HG02623 (cell line): ENCODE measurements at regions not wholly inside any gene's neighbourhood (a gene's known extent, or its start where the extent isn't known, plus 50 kb on each side); places are given as distances from the start of the nearest gene placed in this dataset.
"Not testable (repeated sequence)": the region's sequence is repeated elsewhere in the genome, so short reads cannot be mapped to it uniquely, and the experiment has no call there.

Source experiments
- ATAC-seq: cut with Tn5 transposase; IDR thresholded peaks from one replicate; pipeline ENCODE4 v1.9.1; 2021; ENCODE audit warnings: moderate library complexity; ENCODE audit not compliant: unreplicated experiment

DNA sequence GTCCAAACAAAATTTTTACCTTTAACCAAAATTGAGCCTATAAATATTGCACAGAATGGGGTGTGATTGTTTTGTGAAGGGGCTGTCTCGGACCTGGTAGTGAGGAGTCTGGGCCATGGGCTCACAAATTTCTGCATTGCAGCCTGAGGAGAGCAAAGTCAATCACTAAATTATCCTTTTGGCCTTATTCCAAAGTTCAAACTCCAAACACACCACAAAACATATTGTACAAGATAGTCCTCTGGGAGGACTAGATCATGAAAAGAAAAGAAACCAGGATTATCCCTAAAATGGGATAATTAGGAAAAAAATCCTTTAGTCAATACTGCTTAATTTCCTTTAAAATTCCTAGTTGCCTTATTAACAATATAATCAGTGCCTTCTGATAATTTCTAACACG is 115.5 kb downstream of the BUB3 start:
- no peak for ATAC-seq

DNA sequence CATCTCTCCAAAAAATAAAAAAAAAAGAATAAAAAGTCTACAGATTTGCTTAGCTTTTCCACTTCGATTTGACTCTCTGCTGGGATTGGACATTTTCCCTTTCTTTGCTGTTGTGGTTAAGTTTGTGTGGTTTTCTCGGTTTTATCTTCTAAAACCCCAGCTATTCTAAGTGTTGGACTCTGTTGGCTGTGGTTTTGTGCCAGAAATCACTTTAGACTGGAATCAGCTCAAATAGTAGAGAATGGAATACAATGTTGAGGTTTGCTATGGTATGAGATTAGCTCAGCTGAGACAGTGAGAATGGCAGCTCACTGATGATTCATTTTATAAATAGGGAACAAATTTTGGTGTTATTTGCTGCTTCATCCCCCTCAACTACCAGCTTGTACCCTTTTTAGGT is 116.0 kb downstream of the BUB3 start:
- ATAC-seq: no peak

DNA sequence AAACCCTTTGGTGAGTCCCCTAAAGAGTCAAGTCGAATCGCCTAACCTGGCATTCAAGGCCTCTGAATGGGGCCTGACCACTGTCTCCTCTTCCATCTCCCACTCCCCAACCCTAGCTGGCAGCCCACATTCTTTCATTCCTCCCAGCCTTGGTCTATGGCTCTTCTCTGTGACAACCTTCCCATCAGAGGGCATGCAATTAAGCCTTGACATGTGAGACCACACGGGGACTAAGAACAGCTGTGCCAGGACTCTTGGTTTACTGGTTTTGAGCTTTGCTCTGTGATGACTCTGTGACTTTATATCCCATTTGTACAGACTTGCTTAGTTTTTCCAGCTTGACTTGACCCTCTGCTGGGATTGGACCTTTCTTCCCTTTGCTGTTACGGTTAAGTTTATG is 116.6 kb downstream of the BUB3 start:
- ATAC-seq: no peak

DNA sequence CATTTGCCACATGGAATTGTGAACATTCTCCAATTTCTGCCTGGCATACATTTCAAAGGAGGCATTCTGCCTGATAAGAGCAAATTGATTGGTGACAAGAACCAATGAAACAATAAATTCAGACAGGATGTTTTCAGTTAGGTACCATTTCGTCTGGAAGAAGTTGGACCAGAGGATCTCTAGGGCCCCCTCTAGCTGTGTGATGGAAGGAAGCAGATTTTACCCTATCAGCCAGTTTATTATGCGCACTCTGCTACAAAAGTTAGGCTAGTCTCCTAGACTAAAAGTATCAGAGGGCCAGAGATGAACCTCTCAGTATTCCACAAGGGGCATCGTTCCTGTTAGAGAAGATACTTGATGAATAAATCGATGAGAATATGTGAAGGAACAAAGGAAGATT is 118.0 kb downstream of the BUB3 start:
- ATAC-seq: no peak

DNA sequence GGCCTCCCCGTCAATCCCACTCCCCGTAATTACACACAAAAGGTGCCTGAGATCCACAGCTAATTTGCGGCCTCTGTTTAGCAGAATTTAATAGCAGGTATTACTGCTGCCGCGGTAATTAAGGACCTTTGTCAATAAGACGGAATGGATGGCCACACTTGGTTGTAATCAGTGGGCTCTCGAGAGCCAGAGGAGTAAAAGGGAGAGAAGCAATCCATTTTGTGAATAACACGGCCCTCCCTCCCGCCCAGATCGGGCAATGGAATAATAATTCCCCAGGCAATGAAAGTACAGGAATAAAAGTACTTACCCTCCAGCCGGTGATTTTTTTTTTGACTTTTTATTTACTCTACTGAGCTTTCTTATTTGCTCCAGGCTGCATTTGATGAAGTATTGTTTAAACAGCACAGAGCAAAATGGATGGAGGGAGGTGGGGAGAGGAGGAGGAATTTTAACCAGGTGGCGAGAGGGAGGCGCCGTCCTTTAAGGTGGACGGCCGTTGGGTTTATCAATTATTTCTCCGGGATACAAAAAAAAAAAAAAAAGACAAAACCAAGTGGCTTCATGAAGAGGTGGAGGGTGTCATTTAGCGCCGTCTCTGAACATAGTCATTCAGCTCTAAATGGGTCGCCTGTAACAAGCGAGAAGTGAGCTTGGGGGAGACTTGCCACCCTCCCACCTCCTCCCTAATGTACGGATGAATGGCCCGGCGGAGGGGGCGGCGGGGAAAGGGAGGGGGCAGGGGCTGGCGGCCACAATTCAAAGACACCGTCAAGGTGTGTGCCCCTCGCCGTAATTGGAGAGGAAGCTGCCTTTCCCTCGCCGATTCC is 120.3 kb downstream of the BUB3 start:
- ATAC-seq: no peak

DNA sequence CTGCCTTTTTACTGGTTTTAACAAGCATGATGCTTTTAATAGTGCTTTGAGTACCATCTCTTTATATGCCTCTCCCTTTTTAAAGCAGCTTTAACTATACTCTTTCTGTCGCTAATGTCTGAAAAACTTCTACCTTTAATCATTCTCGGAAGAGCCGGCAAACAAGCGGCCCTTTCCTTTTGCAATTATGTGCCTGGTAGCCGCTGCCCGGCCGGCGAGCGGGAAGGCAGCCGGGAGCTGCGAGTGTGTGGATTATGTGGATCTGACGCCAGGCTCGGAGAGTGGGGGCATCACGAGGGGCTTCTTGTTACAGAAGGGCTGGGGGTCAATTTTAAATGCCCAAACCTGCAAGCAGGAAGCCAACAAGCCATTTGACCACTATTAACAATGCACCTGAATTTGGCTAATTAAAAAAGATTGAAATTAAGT is 120.9 kb downstream of the BUB3 start:
- ATAC-seq: no peak

DNA sequence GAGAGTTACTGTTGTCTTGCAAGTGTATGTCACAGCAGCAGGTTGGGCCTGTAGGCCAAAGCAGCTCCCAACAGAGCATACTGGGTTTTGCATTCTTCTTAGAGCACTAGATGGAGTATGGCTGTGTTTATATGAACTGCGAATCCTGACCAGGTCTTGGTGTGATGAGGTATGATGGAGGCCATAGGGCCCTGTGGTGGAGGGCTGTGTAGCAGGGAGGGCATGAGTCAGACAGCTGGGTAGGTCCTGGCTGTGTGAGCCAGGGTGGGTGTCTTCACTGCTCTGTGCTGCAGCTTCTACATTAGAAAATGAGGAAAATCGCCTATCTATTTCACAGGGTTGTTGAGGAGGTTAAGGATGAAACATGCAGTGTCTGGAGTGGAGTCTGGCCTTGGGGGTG is 124.2 kb downstream of the BUB3 start:
- ATAC-seq: no peak

DNA sequence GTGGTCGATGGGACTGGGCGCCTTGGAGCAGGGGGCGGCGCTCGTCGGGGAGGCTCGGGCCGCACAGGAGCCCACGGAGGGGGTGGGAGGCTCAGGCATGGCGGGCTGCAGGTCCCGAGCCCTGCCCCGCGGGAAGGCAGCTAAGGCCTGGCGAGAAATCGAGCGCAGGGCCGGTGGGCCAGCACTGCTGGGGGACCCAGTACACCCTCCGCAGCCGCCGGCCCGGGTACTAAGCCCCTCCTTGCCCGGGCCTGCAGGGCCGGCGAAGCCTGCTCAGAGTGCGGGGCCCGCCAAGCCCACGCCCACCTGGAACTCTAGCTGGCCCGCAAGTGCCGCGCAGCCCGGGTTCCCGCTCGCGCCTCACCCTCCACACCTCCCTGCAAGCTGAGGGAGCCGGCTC is 129.2 kb downstream of the BUB3 start:
- ATAC-seq: not testable (repeated sequence)

DNA sequence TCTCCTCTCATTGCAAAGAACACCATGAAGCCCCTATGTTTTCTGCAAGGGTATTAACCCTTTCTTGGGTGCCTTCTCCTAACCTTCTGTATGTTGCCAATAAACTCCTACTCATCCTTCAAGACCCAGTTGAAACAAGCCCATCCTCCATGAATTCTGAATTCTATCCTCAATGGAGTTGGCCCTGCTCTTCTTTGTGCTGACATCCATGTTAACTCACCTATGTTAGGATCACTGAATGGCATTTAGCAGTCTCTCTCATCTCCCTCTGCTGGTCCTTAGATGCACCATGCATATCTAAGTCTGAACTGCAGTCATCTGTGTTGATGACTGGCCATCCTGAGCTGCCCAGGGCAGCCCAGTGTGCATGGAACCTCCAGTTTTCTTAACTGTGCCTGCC is 129.8 kb downstream of the BUB3 start:
- ATAC-seq: no peak

DNA sequence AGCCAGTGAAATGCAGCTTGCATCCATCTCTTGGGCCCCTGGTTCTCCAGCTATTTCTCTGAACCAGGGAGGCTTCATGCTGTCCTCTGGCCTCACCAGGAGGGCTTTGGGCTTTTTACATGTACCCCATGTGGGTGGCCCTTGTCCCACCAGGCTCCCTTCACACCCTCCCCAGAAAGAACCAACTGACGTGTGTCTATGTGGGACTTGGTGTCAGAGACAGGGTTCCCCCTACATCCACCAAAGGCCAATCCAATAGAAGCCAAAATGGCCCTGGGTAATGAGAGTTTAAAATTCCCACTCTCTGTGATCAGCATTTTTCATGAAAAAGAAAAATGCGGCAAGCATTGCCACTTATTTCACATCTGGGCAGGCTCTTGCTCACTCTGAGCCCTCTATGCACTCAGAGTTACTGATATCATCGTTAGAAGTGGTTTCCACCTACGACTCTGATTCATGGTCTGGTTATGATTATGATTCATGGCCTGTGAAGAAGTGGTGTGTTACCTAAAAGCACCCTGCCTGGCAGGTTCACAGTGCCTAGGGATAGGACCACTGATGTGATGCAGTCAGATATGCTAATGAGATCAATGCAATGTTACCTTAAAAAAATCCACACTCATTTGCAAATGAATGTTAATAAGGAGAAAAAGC is 133.5 kb downstream of the BUB3 start:
- no peak for ATAC-seq

DNA sequence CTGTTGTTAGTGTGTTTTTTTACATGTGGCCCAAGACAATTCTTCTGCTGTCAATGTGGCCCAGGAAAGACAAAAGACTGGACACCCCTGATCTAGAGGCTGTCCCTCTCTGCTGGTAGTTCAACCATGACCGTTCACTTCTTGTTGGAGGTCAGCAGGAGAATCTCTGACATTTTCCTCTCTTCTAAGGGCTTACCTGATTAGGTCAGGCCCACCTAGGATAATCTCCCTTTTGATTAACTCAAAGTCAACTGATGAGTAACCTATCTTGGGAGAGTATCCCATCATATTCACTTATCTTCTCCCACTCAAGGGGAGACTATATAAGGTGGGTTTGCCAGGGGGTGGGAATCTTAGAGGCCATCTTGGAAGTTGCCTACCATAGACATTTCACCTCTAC is 135.2 kb downstream of the BUB3 start:
- no peak for ATAC-seq

DNA sequence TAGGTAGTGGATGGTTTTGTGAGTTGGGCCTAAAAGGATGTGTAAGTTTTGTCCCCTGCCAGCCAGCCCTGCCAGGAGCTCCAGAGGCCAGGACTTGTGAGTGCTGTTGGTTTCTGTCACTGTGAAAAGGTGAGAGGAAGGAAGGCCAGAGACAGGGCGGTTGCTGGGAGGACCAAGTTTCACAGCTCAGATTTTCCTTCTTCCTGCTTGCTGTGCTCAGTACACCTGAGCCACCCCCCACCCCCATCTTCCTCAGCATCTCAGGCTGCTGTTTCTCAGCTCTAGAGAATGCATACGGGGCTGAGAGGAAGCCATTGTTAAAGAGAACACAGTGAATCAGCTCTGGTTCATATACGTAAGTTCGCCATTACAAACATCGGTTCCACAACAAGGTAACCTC is 139.9 kb downstream of the BUB3 start:
- ATAC-seq: no peak

DNA sequence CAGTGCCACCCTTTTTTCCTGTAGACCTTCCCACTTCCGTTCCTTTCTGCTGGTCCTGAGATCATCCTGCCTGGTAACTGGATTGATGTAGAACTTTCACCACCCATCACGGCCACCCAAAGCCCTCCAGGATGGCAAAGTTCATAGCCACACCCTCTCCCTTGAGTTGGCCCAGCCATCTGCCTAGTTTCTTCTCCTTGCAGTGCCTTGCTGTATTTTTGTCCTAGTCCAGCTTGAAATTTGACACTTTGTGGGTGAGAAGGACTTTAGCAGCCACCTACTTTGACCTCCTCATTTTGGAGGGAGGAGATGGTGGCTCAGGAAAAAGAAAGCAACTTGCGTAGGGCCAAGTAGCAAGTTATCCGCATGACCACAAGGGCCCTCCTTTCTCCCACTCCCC is 140.7 kb downstream of the BUB3 start:
- no peak for ATAC-seq

DNA sequence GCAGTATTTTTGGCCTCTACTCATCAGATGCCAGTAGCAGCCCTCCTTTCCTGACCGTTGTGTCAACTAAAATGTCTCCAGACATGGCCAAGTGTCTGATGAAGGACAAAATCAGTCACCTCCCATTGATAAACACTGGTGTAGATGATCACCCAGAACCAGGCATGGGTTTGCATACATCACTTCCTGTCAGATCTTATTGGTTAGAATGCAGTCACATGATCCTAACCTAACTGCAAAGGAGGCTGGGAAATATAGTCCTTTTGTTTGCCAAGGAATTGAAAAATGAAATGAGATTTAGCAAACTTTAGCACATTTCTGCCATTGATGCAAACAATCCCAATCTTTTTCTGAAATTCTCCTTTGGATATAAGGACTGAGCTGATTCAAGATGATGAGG is 141.4 kb downstream of the BUB3 start:
- no peak for ATAC-seq

DNA sequence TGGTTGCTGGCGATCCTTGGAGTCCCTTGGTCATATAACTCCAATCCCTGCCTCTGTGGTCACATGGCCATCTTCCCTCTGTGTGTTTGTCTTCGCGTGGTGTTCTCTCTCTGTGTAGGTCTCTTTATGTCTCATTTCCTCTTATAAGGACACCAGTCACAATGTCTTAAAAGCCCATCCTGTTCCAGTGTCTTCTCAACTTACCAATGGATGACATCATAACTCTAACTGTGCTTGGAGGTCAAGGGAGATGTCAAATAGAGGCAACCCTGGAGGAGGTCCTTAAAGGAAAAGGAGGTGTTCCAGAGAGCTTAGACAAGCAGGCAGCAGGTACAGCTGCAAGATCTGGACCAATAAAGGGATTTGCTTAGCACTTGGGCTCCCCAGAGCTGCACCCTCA is 143.0 kb downstream of the BUB3 start:
- no peak for ATAC-seq

DNA sequence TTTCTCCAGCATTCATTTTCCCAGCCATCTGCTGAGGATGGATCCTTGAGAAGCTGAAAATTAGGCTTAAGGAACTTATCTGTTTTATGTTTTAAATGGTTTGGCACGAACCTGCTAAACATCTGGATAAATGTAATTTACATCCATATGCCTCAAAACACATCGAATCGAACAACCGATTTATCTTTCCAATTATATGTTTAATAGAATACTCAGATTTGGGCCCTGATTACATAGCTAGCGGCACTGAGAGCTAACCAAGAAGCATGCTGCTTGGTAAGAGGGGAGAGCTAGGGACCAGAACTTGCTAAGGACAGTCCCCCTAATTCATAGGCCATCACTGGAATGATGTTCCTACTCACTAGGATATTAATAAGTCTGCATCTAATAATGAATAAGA is 144.4 kb downstream of the BUB3 start:
- ATAC-seq: no peak

DNA sequence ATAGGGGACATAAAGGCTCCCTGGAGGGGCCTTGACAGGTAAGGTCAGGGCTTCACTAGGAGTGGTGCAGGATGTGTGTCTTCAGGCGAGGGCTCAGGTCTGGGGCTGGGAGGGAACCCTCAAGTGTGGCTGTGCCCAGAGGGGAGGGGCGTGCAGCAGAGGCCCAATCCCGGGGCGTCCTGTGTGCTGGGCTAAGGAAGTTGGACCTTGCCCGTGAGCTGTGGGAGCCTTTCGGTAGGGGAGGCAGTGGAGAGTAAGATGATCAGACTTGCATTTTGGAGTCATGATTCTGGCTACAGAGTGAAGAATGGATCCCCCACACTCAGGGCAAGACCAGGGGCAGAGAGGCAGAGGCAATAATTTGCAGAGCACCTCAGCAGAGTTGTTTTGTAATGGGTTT is 145.4 kb downstream of the BUB3 start:
- ATAC-seq: no peak

DNA sequence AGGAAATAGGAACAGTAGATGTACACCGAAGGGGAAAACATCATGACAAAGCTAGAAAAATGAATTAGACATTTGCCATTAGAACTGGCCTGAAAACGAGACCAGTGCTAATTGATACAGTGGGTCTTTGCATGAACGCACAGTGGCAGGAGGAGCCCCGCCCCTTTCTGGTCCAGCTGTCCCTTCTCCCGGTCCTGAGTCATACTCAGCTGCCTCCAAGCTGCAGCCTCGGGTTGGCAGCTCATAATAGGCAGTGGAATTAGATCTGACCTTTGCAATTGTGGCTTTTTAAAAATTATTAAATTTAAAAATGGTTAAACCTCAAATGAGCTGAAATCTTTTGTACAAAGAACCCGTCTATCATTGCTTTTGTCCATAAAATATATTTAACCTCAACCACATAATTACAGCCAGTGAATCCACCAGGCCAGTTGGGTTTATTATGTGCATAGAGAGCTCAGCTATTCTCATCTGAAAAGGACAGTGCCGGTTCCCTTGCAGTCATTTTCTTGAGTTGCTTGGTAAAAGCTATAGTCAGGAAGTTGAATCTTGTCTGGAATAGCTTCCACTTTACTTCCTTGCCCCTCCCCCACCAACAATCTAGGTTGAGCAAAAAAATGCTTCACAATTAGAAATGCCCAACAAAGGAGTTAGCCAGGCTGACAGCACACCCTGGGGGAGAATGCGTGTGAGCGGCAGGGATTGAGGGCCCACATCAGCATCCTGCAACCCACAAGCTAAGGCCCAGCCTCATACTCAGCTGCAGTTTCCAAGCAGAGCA is 147.1 kb downstream of the BUB3 start:
- no peak for ATAC-seq

DNA sequence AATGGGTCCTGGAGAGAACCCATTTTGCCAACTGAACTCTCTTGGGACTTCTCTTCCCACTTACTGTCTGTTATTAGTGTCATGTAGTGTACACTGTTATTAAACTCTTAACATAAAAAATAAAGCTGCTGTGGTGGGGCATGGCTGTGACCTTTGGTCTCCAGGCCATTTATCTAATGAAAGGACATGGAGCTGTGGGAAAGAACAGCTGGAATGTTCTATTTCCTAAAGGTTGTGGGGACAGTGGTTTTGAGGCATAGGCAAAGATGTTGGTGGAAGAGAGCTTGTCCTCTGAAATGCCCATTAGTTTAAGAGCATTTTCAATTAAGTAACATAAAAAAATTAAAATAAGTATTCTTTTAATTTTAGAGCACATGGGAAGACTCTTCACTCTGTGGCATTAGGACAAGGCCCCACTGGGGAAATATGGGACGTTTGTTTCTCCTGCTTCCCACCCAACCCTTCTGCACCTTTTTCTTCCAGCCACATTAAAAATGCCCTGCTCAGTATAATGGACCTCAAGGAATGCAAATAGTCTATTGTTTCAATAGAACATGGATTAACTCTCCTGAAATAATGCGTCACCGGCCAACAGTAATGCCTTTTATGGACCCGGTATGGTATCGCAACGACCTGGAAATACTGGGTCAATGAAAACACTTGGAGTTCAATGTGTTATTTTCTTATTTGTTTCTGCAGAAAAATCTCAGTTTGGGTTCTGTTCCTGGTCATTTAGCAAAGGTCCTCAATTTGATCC is 149.6 kb downstream of the BUB3 start:
- no peak for ATAC-seq

DNA sequence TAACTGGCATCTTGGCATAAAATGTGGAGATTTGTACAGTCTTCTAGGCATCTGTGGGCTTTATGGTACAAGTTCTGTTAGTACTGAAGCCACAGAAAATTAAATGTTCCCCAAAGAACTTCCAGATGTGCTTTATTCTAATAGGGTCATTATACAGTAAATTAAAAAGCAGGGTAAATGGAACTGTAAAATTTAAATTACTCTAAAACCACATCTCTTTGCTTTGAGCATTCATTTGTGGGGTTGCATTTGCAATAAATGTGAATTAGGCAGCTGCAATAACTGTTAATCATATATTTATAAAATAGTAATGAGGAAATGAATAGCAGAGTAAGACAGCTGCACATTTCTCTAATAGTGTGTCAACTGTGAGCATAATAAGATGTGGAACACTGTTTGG is 151.5 kb downstream of the BUB3 start:
- no peak for ATAC-seq

DNA sequence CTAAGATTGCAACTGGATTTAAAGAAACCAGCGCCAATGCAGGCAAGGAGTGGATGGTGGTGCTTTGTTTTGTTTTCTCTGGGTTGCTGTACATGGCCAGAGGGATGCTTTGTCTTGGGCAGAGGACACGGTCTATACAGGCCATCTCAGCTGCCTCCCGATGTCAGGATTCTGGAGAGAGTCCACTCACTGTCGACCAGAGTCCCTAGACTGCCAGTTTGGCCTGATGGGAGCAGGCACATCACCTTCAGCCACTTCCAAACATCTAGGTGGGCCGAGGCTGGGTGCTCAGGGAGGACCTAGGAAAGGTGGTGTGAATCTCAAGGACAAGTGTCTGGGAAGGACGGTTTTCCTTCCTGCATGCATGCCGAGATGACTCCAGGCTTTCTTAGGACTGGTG is 152.1 kb downstream of the BUB3 start:
- ATAC-seq: no peak
